GM18870 (cell line): ENCODE measurements at regions not wholly inside any gene's neighbourhood (a gene's known extent, or its start where the extent isn't known, plus 50 kb on each side); places are given as distances from the start of the nearest gene placed in this dataset.

Experiments
- ATAC-seq: cut with Tn5 transposase; IDR thresholded peaks from one replicate; pipeline ENCODE4 v1.9.1; 2021; ENCODE audit warnings: moderate library complexity; ENCODE audit not compliant: unreplicated experiment

DNA sequence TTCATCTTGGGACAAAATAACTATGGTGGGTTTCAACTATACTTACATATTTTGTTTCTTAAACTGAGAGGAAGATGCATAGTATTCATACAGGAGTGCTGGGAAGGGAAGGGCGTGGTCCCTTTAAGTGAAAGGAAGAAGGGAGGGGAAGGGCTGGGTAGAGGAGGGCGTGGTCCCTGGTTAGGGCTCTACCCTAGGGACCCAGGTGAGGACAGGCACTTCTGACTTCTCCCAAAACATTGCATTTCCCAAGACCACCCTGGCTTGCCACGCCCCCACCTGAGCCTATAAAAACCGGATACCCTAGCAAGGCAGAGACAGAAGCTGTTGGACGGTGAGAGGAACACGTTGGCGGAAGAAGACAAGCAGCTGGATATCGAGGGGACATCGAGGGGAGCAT, 157.6 kb upstream of the PLXNA4 start:
- ATAC-seq = no peak

GRCh38 chr7:132732321-132732865, 156.1 kb upstream of the PLXNA4 start:
- ATAC-seq = no peak

DNA sequence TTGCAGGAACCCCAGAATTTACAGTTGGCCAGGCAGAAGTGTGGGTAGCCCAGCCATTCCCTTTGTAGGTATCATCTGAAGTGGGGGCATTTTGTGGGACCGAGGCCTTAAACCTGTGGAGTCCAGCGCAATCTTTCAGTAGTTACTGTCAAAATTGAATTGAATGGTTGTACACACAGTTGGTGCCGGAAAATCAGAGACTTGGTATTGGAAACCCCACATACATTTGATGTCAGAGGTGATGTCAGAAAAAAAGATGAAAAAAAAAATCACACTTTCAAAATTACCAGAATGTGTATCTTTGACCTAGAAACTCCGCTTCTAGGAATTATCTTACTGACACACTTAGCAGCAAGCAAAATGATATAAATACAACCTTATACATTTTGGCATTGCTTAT, 153.8 kb upstream of the PLXNA4 start:
- ATAC-seq = no peak

DNA sequence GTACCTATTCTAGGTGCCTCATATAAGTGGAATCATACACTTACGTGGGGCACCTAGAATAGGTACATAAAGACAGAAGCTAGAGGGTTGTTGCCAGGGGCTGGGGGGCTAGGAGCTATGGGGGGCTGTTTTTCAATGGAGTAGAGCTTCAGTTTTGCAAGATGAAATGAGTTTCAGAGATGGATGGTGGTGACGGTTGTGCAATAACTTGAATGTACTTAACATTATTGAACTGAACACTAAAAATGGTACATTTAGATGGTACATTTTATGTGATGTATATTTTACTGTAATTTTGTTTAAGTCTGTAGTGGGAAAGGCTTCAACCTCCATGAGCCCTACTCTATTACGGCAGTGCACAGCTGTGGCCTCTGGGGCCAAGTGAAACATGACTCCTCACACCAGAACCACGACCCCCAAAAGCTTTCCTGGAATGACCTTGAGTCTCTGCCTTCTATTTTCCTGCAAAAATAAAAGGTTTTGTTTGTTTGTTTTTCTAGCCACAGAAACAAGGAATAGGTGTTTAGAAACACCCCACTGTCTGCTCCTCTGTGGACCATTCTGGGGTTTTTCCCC, 147.3 kb upstream of the PLXNA4 start:
- ATAC-seq = no peak

- no peak for ATAC-seq
These were observed 144.6 kb upstream of the PLXNA4 start for GRCh38 chr7:132720835-132721234.

GRCh38 chr7:132713893-132714292, 137.6 kb upstream of the PLXNA4 start:
- no peak for ATAC-seq

- ATAC-seq = no peak
These were observed 133.8 kb upstream of the PLXNA4 start for GRCh38 chr7:132709971-132710567.

DNA sequence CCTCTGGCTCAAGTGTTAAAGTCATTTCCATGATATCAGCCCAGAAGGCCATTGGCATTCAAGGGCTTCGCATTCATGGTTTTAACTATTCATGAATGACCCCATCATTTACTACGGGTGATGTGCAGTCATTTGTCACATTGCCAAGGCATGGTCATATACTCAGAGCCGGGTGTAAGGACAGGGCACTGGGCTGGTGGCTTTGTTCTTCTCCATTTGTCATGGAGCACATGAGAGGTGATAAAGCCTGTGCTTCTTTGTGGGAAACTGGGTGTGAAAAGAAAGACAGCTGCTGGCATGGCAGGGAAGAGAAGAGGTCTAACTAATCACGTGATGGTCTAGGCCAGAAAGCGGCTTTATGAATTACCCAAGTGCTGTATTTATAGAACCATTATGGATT, 132.2 kb upstream of the PLXNA4 start:
- ATAC-seq = no peak

GRCh38 chr7:132705146-132705545, 128.9 kb upstream of the PLXNA4 start:
- no peak for ATAC-seq

DNA sequence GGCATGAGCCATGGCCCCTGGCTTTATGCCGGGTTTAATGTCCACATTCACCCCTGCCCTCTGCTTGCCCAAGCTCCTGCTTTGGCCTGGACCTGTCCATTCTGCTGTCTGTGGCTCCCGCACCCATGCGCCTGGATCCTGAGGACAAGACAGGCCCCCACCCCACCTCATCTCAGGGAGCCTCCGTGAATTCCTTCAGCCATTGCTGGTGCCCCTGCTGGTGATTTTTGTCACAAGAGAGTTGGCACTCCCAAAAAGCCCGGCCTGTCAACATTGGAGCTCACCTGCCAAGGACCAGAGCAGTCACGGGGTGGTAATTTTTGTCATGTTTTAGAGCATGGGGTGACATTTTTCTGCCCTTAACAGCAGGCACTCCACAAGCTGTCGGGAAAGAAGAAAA, 127.5 kb upstream of the PLXNA4 start:
- no peak for ATAC-seq

DNA sequence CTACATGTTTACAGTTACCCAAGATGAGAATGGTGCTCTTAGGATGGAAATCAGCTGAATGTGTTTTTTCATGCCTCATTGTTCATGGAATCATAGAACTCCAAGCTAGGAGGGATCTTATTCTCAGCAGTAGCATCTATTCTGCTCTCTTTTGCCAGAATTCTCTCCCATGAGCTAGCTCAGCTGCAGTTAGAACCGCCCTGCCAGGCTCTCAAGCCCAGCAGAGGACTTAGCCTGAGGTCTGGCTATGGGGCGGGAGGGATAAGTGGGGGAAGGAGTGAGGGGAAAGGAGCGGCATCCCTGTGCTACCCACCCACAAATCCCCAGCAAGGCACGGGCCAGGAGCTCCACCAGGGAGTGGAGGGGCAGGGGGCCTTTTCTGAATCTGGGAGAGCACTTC, 120.7 kb upstream of the PLXNA4 start:
- ATAC-seq = no peak

DNA sequence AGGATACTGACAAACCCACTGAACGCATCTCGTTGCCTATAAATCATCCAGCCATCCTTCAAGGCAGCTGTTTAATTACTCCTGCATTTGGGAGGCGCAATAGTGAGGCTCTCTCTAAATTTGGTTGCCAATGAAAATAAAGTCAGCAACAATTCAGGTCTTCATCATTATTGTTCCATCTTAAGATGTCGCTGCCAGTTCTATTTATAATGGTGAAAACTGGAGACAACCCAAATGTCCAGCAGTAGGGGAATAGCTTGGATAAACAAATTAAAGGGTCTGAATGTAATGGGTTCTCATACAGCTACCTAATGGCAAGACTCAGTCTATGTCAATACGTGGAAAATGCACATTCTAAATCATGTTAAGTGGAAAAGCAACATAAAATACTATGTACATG, 120.1 kb upstream of the PLXNA4 start:
- ATAC-seq = no peak

DNA sequence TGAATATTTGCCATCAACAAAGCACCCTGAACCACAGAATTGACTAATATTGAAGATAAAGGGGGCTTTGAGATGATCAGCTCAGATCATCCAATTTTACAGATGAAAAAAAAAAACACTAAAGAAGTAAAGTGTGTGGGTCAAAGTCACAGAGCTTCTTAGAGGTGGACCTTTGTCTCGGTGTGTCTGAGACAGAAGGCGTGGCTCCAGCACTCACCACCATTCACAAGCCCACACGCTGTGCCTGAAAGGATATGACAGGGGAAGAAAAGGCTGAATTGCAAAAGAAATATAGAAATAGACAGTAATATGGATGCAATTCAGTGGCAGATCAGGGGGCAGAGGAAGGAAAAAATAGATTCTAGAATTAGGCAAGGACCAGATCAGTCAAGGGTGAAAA, 114.9 kb upstream of the PLXNA4 start:
- ATAC-seq = no peak

- no peak for ATAC-seq
These were observed 113.9 kb upstream of the PLXNA4 start for GRCh38 chr7:132690174-132690573.

DNA sequence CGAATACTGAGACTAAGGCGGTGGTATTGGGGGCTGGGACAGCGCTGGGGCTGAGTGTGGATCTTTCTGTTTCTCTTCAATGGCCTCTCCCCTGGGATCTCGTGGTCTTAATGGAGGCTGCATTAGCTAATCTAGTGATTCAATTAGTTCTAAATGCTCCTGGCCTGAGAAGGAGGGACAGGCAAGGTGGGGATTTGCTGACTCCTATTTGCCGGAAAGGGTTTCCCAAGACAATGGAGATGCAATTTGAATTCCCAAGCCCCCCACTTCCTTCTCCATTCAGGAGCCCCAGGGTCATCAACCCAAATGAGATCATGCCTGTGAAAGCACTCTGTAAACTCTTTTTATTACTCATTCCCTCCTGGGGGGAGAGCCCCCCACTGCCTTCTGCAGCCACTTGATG, 111.7 kb upstream of the PLXNA4 start:
- no peak for ATAC-seq

DNA sequence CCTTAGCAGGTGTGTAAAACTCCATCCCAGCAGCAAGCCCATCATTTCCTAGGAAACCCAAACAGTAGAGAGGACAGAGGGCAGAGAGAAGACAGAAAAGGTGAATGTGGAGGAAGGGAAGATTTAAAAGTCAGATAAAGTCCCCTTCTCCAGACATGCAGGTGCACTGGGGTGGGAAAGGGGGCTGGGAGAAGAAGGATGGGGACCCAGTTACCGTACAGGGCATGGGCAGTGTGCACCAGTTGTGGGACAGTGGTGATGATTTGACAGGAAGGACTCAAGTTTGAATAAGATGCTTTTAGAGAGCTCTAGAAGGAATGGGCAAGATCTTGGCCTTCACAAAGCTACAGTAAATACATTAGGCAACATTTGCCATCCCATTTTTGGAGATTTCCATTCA, 110.7 kb upstream of the PLXNA4 start:
- no peak for ATAC-seq

DNA sequence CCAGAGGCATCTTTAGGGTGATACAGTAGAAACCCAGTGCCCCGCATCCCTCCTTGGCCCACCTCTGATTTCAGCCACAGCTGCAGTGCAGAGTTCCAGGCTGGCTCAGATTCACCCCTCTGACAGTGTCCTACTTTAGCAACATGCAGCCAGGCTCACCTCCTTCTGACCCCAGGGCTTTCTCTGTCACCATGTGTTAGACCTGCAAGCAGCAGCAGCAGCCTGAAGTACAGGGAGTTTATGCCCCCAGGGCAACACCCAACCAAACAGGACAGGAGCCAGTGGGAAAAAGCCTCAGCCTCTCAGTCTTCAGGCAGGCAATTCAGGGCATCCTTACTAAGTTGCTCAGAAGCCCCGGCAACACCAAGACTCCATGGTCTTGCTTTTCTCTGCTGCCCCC, 109.0 kb upstream of the PLXNA4 start:
- no peak for ATAC-seq

DNA sequence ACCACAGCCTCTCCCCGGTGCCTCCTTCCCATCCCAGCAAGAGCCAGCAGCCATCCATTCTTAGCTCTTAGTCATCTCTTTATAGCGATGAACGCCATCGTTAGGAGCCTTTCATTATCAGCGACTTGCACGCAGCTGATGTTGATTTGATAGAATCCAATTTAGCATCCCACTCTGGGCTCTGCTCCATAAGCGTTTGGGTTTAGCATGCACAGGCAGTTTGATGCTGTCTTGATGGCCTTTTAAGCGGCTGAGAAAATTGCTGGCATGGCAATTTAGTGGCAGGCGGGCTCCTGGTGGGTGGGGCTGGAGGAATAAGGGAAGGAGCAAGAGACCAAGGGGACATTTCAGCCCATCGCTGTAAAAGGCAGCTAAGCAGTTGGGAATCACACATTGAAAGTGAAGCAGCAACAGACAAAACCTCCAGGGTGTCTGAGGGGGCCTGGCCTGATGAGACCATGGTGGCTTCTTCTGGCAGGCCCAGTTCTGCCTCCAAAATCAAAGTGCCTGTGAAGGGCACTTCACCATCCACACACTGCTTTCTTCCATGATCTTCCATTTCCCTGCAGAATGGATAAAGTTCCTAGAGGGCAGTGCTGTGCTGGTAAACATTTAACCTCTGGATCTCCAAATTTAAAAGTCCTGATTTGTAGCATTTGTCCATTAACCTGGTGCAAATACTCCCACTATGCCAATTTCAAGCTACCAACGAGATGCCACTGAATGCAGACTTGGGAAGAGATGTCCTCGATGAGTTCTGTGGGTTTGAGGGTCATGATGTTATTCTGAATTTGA, 107.8 kb upstream of the PLXNA4 start:
- ATAC-seq = no peak

DNA sequence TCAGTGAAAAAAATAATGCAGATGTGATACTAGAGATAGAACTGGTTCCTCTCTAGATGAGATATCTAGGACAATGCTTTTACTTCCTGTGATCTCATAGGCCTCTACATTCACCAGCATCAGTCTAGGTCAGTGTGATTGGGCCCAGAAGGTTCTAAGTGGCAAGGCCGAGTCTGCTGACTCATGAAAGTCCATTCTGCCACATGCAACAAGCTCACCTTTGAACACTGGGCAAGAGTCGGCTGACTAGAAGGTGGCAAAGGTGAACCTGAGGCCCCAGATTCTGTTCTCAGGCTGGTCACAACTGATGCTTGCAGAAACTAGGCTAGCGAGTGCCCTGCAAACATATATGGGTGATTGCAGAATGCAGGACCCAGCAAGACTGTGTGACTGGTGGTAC, 105.7 kb upstream of the PLXNA4 start:
- no peak for ATAC-seq

DNA sequence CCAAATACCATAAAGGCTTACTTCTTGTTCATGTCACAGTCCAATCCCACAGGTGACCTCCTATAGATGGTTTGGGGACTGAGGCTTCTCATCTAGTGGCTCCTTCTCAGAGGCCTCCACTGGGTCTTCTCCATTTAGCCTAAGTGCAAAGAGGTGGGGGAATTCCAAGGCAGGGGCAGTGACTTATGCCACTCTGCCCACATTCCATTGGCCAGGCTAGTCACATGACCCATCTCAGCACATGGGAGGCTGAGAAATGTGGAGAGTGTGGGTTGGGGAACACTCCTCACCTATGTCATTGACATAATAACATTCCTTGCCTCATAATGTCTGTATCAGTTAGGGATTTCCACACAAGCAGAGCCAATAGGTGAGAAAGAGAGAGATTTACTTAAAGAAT, 104.3 kb upstream of the PLXNA4 start:
- no peak for ATAC-seq

DNA sequence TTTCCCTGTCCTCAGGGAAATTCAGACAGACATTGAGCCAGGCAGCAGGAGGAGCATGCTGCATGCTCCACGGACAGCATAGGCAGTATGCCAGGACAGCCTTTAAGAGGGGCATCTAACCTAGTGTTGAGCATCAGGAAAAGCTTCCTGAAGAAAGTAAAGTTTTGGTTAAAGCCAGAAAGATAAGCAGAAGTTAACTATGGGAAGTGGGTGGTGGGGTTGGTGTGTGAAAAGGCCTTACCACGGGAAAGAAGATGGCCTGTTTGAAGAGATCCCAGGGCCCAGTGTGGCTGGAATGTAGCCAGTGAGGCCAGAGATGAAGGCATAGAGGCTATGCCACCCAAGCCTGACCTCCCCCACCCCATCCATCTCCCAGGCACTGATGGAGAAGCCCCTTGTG, 102.4 kb upstream of the PLXNA4 start:
- ATAC-seq = no peak

- no peak for ATAC-seq
These were observed 101.6 kb upstream of the PLXNA4 start for GRCh38 chr7:132677918-132678317.
